CD14-positive monocyte (primary cell): ENCODE measurements at regions not wholly inside any gene's neighbourhood (a gene's known extent, or its start where the extent isn't known, plus 50 kb on each side); places are given as distances from the start of the nearest gene placed in this dataset.
"Not testable (repeated sequence)": the region's sequence is repeated elsewhere in the genome, so short reads cannot be mapped to it uniquely, and the experiment has no call there.

Source experiments
- DNase-seq, 3 donors: peaks; one replicate each; pipeline ENCODE4 v3.0.0-alpha.2; 2011 to 2022
- H2AFZ ChIP-seq: 2 replicates; pipeline ENCODE4 v1.6.0; 2012; ENCODE audit warnings: mild to moderate bottlenecking, low read depth, low read length, inconsistent platforms; ENCODE audit not compliant: insufficient read depth, poor library complexity, severe bottlenecking
- H3K27ac ChIP-seq, 2 donors: 1 replicate in 1 of 2; 2 replicates in 1 of 2; pipeline ENCODE4 v1.5.1; 2012 to 2013; ENCODE audit warnings: low read length in 2 of 2, control low read depth in 1 of 2, inconsistent platforms in 1 of 2, low read depth in 1 of 2, mild to moderate bottlenecking in 1 of 2
- H3K27me3 ChIP-seq, 2 donors: one replicate each; pipeline versions ENCODE4 v1.6.0 to v1.6.1; 2011 to 2013; ENCODE audit warnings: low read length in 2 of 2; ENCODE audit not compliant: control insufficient read depth in 2 of 2, insufficient read depth in 2 of 2
- H3K36me3 ChIP-seq, 2 donors: replicated peaks in 1 of 2; 1 replicate in 1 of 2; 2 replicates in 1 of 2; pipeline versions ENCODE4 v1.5.1 to v1.6.1; 2012 to 2013; ENCODE audit warnings: low read length in 2 of 2, control low read depth in 1 of 2, inconsistent platforms in 1 of 2, mild to moderate bottlenecking in 1 of 2; ENCODE audit not compliant: insufficient read depth in 2 of 2, control insufficient read depth in 1 of 2
- H3K4me1 ChIP-seq, 2 donors: 1 replicate in 1 of 2; 2 replicates in 1 of 2; pipeline versions ENCODE4 v1.5.1 to v1.6.1; 2012 to 2013; ENCODE audit warnings: low read length in 2 of 2, control low read depth in 1 of 2, inconsistent platforms in 1 of 2, mild to moderate bottlenecking in 1 of 2, moderate library complexity in 1 of 2; ENCODE audit not compliant: insufficient read depth in 2 of 2, control insufficient read depth in 1 of 2
- H3K4me2 ChIP-seq: replicated peaks from 2 replicates; pipeline ENCODE3; 2012; ENCODE audit warnings: low read length, moderate library complexity, mild to moderate bottlenecking; ENCODE audit not compliant: poor library complexity, severe bottlenecking; ENCODE audit errors: extremely low read depth
- H3K4me3 ChIP-seq, 3 experiments: fragments of 200-600 bp in 1 of 3; sonication (generic) in 1 of 3; replicated peaks in 1 of 3; 1 replicate in 2 of 3; 2 replicates in 1 of 3; pipeline ENCODE4 v1.5.1; 2011 to 2013; ENCODE audit warnings: low read length in 3 of 3, mild to moderate bottlenecking in 3 of 3, control low read depth in 2 of 3, low read depth in 2 of 3, inconsistent platforms in 1 of 3, moderate library complexity in 1 of 3
- H3K79me2 ChIP-seq: 2 replicates; pipeline ENCODE4 v1.6.0; 2012; ENCODE audit warnings: mild to moderate bottlenecking, control low read depth, inconsistent platforms, low read length, moderate library complexity; ENCODE audit not compliant: insufficient read depth
- H3K9ac ChIP-seq: 2 replicates; pipeline ENCODE4 v1.6.0; 2017; ENCODE audit warnings: low read length, mild to moderate bottlenecking; ENCODE audit not compliant: insufficient read depth, poor library complexity, severe bottlenecking
- H3K9me3 ChIP-seq, 2 donors: replicated peaks in 1 of 2; 1 replicate in 1 of 2; 2 replicates in 1 of 2; pipeline versions ENCODE4 v1.5.1 to v1.6.1; 2012 to 2013; ENCODE audit warnings: low read length in 2 of 2, control low read depth in 1 of 2; ENCODE audit not compliant: control insufficient read depth in 1 of 2, insufficient read depth in 1 of 2
- H4K20me1 ChIP-seq: 2 replicates; pipeline ENCODE4 v1.6.0; 2012; ENCODE audit warnings: mild to moderate bottlenecking, low read length, control low read depth, moderate library complexity; ENCODE audit not compliant: insufficient read depth
- H3K27ac Mint-ChIP-seq, 7 donors: one replicate each; pipeline ENCODE4 v1.8.0; 2020; ENCODE audit warnings: mild to moderate bottlenecking in 7 of 7, mixed read lengths in 7 of 7, moderate library complexity in 6 of 7, inconsistent platforms in 2 of 7
- H3K27me3 Mint-ChIP-seq, 3 donors: one replicate each; pipeline ENCODE4 v1.8.0; 2021 to 2022; ENCODE audit warnings: low read depth in 3 of 3, mild to moderate bottlenecking in 3 of 3, mixed read lengths in 3 of 3, moderate library complexity in 3 of 3, inconsistent platforms in 1 of 3
- H3K36me3 Mint-ChIP-seq, 2 donors: one replicate each; pipeline ENCODE4 v1.8.0; 2020; ENCODE audit warnings: mixed read lengths in 2 of 2, inconsistent platforms in 1 of 2, mild to moderate bottlenecking in 1 of 2
- H3K4me1 Mint-ChIP-seq: one replicate; pipeline ENCODE4 v1.8.0; 2020; ENCODE audit warnings: mild to moderate bottlenecking, mixed read lengths
- H3K4me3 Mint-ChIP-seq, 2 donors: one replicate each; pipeline ENCODE4 v1.8.0; 2020; ENCODE audit warnings: mild to moderate bottlenecking in 2 of 2, mixed read lengths in 2 of 2, moderate library complexity in 1 of 2
- H3K9me3 Mint-ChIP-seq, 7 donors: one replicate each; pipeline ENCODE4 v1.8.0; 2020 to 2022; ENCODE audit warnings: mixed read lengths in 7 of 7, mild to moderate bottlenecking in 6 of 7, moderate library complexity in 6 of 7, inconsistent platforms in 2 of 7
- CTCF ChIP-seq: fragments of 200-600 bp; IDR thresholded peaks from one replicate; pipeline ENCODE4 v1.8.0; 2022; ENCODE audit warnings: antibody characterized with exemption, mild to moderate bottlenecking
- WGBS: methylation state at CpG from one replicate; pipeline ENCODE4 v1.1.5; 2013; ENCODE audit warnings: missing lambda C conversion rate; ENCODE audit not compliant: insufficient coverage; 5-methylcytosine and 5-hydroxymethylcytosine counted together
- intact Hi-C, 2 donors: fragments of 100-400 bp; cut with micrococcal nuclease; formaldehyde crosslinking; loops; one replicate each; pipeline versions ENCODE4 v1.15.0 to v1.15.1; 2023

DNA sequence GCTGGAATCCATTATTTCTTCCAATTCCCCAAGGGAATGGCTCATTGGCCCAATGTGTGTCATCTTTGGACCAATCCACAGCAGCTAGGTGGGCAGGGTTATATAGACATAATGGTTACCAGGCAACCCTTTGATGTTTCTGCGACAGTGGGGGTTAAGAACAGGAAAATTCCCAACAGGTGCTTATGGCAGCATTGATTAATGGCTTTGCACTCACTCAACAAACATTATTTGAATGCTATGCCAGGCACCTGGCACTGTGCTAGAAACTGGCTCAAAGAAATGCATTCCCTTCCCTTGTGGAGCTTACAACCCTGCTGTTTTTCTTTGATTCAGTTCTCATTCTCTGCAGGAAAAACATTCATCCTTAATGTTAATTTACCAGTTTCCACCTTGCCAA, 1221.0 kb downstream of the AACS start:
- Histone ChIP-seq H3K4me3 (no peak overlapping the region), H4K20me1 (no peaks in the 10 kb centered on the region), H3K79me2 (no peaks in the 10 kb centered on the region), H3K4me2 (no peak overlapping the region), H3K9me3 (peaks cover 0 to 8% of the 10 kb centered on the region in 2 donors), H3K27ac (no peak overlapping the region), H3K4me1 (no peaks in the 10 kb centered on the region), H3K9ac (no peak overlapping the region), H3K36me3 (no peaks in the 10 kb centered on the region), H3K27me3 (no peaks in the 10 kb centered on the region), H2AFZ (no peak overlapping the region)
- WGBS, result 100% methylated on average over 1 of the region's 1 CpG
- peaks cover 0 to 11% (median 5%) of the 10 kb centered on the region in 7 donors for H3K9me3 Mint-ChIP-seq
- no peaks in the 10 kb centered on the region for H3K36me3 Mint-ChIP-seq
- intact Hi-C loops, result no loop called here
- no peaks in the 10 kb centered on the region for H3K4me1 Mint-ChIP-seq
- H3K27me3 Mint-ChIP-seq, result peaks cover 0 to 1% (median 0%) of the 10 kb centered on the region in 3 donors
- no peak for DNase-seq
- no peak overlapping the region for H3K27ac Mint-ChIP-seq
- no peak overlapping the region for H3K4me3 Mint-ChIP-seq
- no peak for TF ChIP-seq CTCF

DNA sequence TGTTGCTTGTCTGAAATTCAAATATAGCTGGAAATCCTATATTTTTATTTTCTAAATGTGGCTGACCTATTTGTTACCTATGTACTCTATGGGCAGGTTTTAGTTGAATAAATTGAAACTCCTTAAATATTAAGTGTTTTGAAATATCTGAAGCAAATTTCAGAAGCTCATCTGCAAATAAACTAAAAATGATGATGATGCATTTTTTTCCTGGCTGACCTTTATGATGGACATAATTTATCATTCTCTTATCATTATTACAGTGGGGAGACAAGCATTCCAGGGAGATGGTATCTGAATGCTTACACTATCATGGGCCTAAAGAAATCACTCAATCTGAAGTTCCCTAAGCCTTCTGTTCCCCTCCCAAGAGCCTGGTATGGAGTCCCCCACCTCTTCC, 1225.2 kb downstream of the AACS start:
- H3K27ac ChIP-seq, result no peak overlapping the region
- peaks cover 3 to 19% (median 7%) of the 10 kb centered on the region in 7 donors for H3K9me3 Mint-ChIP-seq
- intact Hi-C loops, result no loop called here

DNA sequence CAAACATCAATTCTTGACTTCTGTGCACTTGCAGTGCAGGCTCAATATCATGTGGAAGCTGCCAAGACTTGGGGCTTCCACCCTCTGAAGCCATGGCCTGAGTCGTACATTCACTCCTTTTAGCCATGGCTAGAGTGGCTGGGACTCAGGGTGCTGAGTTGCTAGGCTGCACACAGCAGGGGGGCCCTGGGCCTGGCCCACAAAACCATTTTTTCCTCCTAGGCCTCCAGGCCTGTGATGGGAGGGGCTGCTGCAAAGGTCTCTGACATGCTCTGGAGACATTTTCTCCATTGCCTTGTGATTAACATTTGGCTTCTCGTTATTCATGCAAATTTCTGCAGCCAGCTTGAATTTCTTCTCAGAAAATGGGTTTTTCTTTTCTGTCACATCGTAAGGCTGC, 1226.8 kb downstream of the AACS start:
- H3K27ac ChIP-seq, H3K4me3 Mint-ChIP-seq, H4K20me1 ChIP-seq, H3K27me3 ChIP-seq, H3K27me3 Mint-ChIP-seq, H3K4me2 ChIP-seq, H3K4me3 ChIP-seq, H3K36me3 Mint-ChIP-seq, H3K4me1 ChIP-seq, H3K4me1 Mint-ChIP-seq, H3K27ac Mint-ChIP-seq, H3K79me2 ChIP-seq, H3K36me3 ChIP-seq, H2AFZ ChIP-seq, intact Hi-C loops, DNase-seq, H3K9ac ChIP-seq: not testable (repeated sequence)
- 84% methylated on average over 3 of the region's 3 CpGs for WGBS
- peaks cover 4 to 12% of the 10 kb centered on the region in 2 donors for H3K9me3 ChIP-seq
- H3K9me3 Mint-ChIP-seq, result peaks cover 5 to 22% (median 10%) of the 10 kb centered on the region in 7 donors

More for the DNA sequence above, 1225.2 kb downstream of the AACS start:
- H3K27me3 ChIP-seq, result no peaks in the 10 kb centered on the region
- no peaks in the 10 kb centered on the region for H3K36me3 ChIP-seq
- no peaks in the 10 kb centered on the region for H4K20me1 ChIP-seq
- Mint-ChIP-seq H3K27ac (no peak overlapping the region), H3K4me1 (no peaks in the 10 kb centered on the region), H3K4me3 (no peak overlapping the region), H3K36me3 (no peaks in the 10 kb centered on the region), H3K27me3 (peaks cover 0 to 1% (median 0%) of the 10 kb centered on the region in 3 donors)
- no peaks in the 10 kb centered on the region for H3K79me2 ChIP-seq
- no peak for DNase-seq
- H3K9ac ChIP-seq, result no peak overlapping the region
- no peak overlapping the region for H3K4me2 ChIP-seq
- no peak overlapping the region for H2AFZ ChIP-seq
- H3K4me1 ChIP-seq, result no peaks in the 10 kb centered on the region
- no peak for TF ChIP-seq CTCF
- no peak overlapping the region for H3K4me3 ChIP-seq
- H3K9me3 ChIP-seq, result peaks cover under 1 to 17% of the 10 kb centered on the region in 2 donors
